ENCODE measurements at regions not wholly inside any gene's neighbourhood (a gene's known extent, or its start where the extent isn't known, plus 50 kb on each side); places are given as distances from the start of the nearest gene placed in this dataset.

- in situ Hi-C loops (cut with MboI; ENCODE audit: low sequenced_read_pairs in 4 of 4) = no loop called here
- Histone ChIP-seq H3K4me1 (no peaks in the 10 kb centered on the region), H3K4me3 (no peak overlapping the region), H3K36me3 (no peaks in the 10 kb centered on the region), H3K27me3 (no peaks in the 10 kb centered on the region), H3K9me3 (no peaks in the 10 kb centered on the region), H3K27ac (no peak overlapping the region)
- intact Hi-C loops (cut with DNase I; ENCODE audit: low total_unique reads) = loop anchor here (10.0 kb wide), 1 partner anchor 144 kb away; no protein-coding TSS in a partner anchor
- TF ChIP-seq CTCF (IDR thresholded peaks at IDR 0.05 in 4 of 5, conservative IDR thresholded peaks at IDR 0.05 in 1 of 5) = no peak
- TF ChIP-seq POLR2A (IDR thresholded peaks at IDR 0.05) = no peak
- ATAC-seq (no peak), DNase-seq (no peak)
Observed at GRCh38 chr6:84411060-84411629, 183.7 kb upstream of the CEP162 start.

- no peak for ATAC-seq
- Histone ChIP-seq H3K4me3 (no peak overlapping the region), H3K36me3 (no peaks in the 10 kb centered on the region), H3K27me3 (no peaks in the 10 kb centered on the region), H3K4me1 (no peaks in the 10 kb centered on the region), H3K27ac (no peak overlapping the region), H3K9me3 (no peaks in the 10 kb centered on the region)
- TF ChIP-seq CTCF (IDR thresholded peaks at IDR 0.05 in 4 of 5, conservative IDR thresholded peaks at IDR 0.05 in 1 of 5) = no peak
- TF ChIP-seq POLR2A (IDR thresholded peaks at IDR 0.05) = no peak
- DNase-seq = no peak
- intact Hi-C loops (cut with DNase I; ENCODE audit: low total_unique reads) (loop anchor here (10.0 kb wide), 1 partner anchor 145 kb away; no protein-coding TSS in a partner anchor), in situ Hi-C loops (cut with MboI; ENCODE audit: low sequenced_read_pairs in 4 of 4) (no loop called here)
Observed at GRCh38 chr6:84409911-84410310, 182.5 kb upstream of the CEP162 start.

GRCh38 chr6:84408028-84408427, 180.6 kb upstream of the CEP162 start:
- H3K36me3 ChIP-seq = no peaks in the 10 kb centered on the region
- no peak overlapping the region for H3K27ac ChIP-seq
- no peaks in the 10 kb centered on the region for H3K4me1 ChIP-seq
- in situ Hi-C loops (cut with MboI; ENCODE audit: low sequenced_read_pairs in 4 of 4) = no loop called here
- no peak for ATAC-seq
- no peak overlapping the region for H3K4me3 ChIP-seq
- TF ChIP-seq CTCF (IDR thresholded peaks at IDR 0.05 in 4 of 5, conservative IDR thresholded peaks at IDR 0.05 in 1 of 5) = no peak
- no peak for TF ChIP-seq POLR2A (IDR thresholded peaks at IDR 0.05)
- intact Hi-C loops (cut with DNase I; ENCODE audit: low total_unique reads) = no loop called here
- H3K27me3 ChIP-seq = no peaks in the 10 kb centered on the region
- no peaks in the 10 kb centered on the region for H3K9me3 ChIP-seq
- no peak for DNase-seq

GRCh38 chr6:84403545-84403944, 176.1 kb upstream of the CEP162 start:
- DNase-seq (no peak), ATAC-seq (no peak)
- TF ChIP-seq POLR2A (IDR thresholded peaks at IDR 0.05) (no peak), CTCF (IDR thresholded peaks at IDR 0.05 in 4 of 5, conservative IDR thresholded peaks at IDR 0.05 in 1 of 5) (no peak)
- Histone ChIP-seq H3K27ac (no peak overlapping the region), H3K4me1 (no peaks in the 10 kb centered on the region), H3K9me3 (no peaks in the 10 kb centered on the region), H3K36me3 (no peaks in the 10 kb centered on the region), H3K27me3 (no peaks in the 10 kb centered on the region), H3K4me3 (no peak overlapping the region)
- in situ Hi-C loops (cut with MboI; ENCODE audit: low sequenced_read_pairs in 4 of 4) (no loop called here), intact Hi-C loops (cut with DNase I; ENCODE audit: low total_unique reads) (no loop called here)

GRCh38 chr6:84399003-84399402, 171.6 kb upstream of the CEP162 start:
- DNase-seq = no peak
- ATAC-seq = no peak
- Histone ChIP-seq H3K9me3 (no peaks in the 10 kb centered on the region), H3K27me3 (no peaks in the 10 kb centered on the region), H3K4me3 (no peak overlapping the region), H3K36me3 (no peaks in the 10 kb centered on the region), H3K27ac (no peak overlapping the region), H3K4me1 (no peaks in the 10 kb centered on the region)
- intact Hi-C loops (cut with DNase I; ENCODE audit: low total_unique reads) (no loop called here), in situ Hi-C loops (cut with MboI; ENCODE audit: low sequenced_read_pairs in 4 of 4) (no loop called here)
- TF ChIP-seq CTCF (IDR thresholded peaks at IDR 0.05 in 4 of 5, conservative IDR thresholded peaks at IDR 0.05 in 1 of 5) (no peak), POLR2A (IDR thresholded peaks at IDR 0.05) (no peak)
